Trophoblast cell (in vitro differentiated cells and primary cell): ENCODE measurements at regions not wholly inside any gene's neighbourhood (a gene's known extent, or its start where the extent isn't known, plus 50 kb on each side); places are given as distances from the start of the nearest gene placed in this dataset.
"Not testable (repeated sequence)": the region's sequence is repeated elsewhere in the genome, so short reads cannot be mapped to it uniquely, and the experiment has no call there.

Source experiments
- DNase-seq, 2 donors: peaks; one replicate each; pipeline ENCODE4 v3.0.0-alpha.2; 2016
- H2AFZ ChIP-seq: 2 replicates; pipeline ENCODE4 v1.6.1; 2013; ENCODE audit warnings: low read length, moderate library complexity, mild to moderate bottlenecking; ENCODE audit not compliant: insufficient read depth, poor library complexity
- H2AK5ac ChIP-seq: 2 replicates; pipeline ENCODE4 v1.6.1; 2013; ENCODE audit warnings: mild to moderate bottlenecking, low read length
- H2BK120ac ChIP-seq: 2 replicates; pipeline ENCODE4 v1.6.1; 2013; ENCODE audit warnings: low read length, mild to moderate bottlenecking, moderate library complexity; ENCODE audit not compliant: insufficient read depth, poor library complexity
- H2BK12ac ChIP-seq: 2 replicates; pipeline ENCODE4 v1.6.1; 2013; ENCODE audit warnings: mild to moderate bottlenecking, low read length, moderate library complexity
- H2BK5ac ChIP-seq: 2 replicates; pipeline ENCODE4 v1.6.1; 2013; ENCODE audit warnings: low read length, low read depth, moderate library complexity, mild to moderate bottlenecking; ENCODE audit not compliant: poor library complexity
- H3K14ac ChIP-seq: 2 replicates; pipeline ENCODE4 v1.6.1; 2013; ENCODE audit warnings: mild to moderate bottlenecking, low read length
- H3K18ac ChIP-seq: 2 replicates; pipeline ENCODE4 v1.6.1; 2013; ENCODE audit warnings: mild to moderate bottlenecking, low read length
- H3K23ac ChIP-seq: 2 replicates; pipeline ENCODE4 v1.6.1; 2013; ENCODE audit warnings: low read length
- H3K27ac ChIP-seq: 2 replicates; pipeline ENCODE4 v1.5.1; 2013; ENCODE audit warnings: low read depth, mild to moderate bottlenecking, inconsistent platforms, low read length, moderate library complexity
- H3K27me3 ChIP-seq: 2 replicates; pipeline ENCODE4 v1.6.1; 2013; ENCODE audit warnings: inconsistent platforms, mild to moderate bottlenecking, low read length, moderate library complexity; ENCODE audit not compliant: insufficient read depth
- H3K36me3 ChIP-seq, 2 experiments: 1 replicate in 1 of 2; 2 replicates in 1 of 2; pipeline ENCODE4 v1.6.1; 2013; ENCODE audit warnings: low read length in 2 of 2, mild to moderate bottlenecking in 2 of 2, moderate library complexity in 1 of 2; ENCODE audit not compliant: insufficient read depth in 2 of 2, control insufficient read depth in 1 of 2
- H3K4ac ChIP-seq: 2 replicates; pipeline ENCODE4 v1.6.1; 2013; ENCODE audit warnings: low read depth, mild to moderate bottlenecking, low read length, moderate library complexity
- H3K4me1 ChIP-seq, 2 experiments: 1 replicate in 1 of 2; 2 replicates in 1 of 2; pipeline ENCODE4 v1.6.1; 2013; ENCODE audit warnings: low read length in 2 of 2, mild to moderate bottlenecking in 2 of 2, moderate library complexity in 1 of 2; ENCODE audit not compliant: insufficient read depth in 2 of 2, control insufficient read depth in 1 of 2
- H3K4me2 ChIP-seq: 2 replicates; pipeline ENCODE4 v1.6.1; 2013; ENCODE audit warnings: inconsistent platforms, mild to moderate bottlenecking, low read length, moderate library complexity
- H3K4me3 ChIP-seq: 2 replicates; pipeline ENCODE4 v1.5.1; 2013; ENCODE audit warnings: mild to moderate bottlenecking, low read depth, low read length, inconsistent platforms
- H3K79me1 ChIP-seq: one replicate; pipeline ENCODE4 v1.6.1; 2013; ENCODE audit warnings: low read length
- H3K79me2 ChIP-seq: 2 replicates; pipeline ENCODE4 v1.6.1; 2013; ENCODE audit warnings: low read length, mild to moderate bottlenecking; ENCODE audit not compliant: control insufficient read depth, insufficient read depth, poor library complexity
- H3K9ac ChIP-seq: 2 replicates; pipeline ENCODE4 v1.6.1; 2013; ENCODE audit warnings: mild to moderate bottlenecking, low read length
- H3K9me3 ChIP-seq: 2 replicates; pipeline ENCODE4 v1.6.1; 2013; ENCODE audit warnings: low read depth, mild to moderate bottlenecking, control low read depth, inconsistent platforms, low read length; ENCODE audit not compliant: insufficient read depth
- H4K12ac ChIP-seq: 2 replicates; pipeline ENCODE4 v1.6.1; 2013; ENCODE audit warnings: low read depth, mild to moderate bottlenecking, low read length, moderate library complexity
- H4K8ac ChIP-seq: 2 replicates; pipeline ENCODE4 v1.6.1; 2013; ENCODE audit warnings: low read depth, mild to moderate bottlenecking, low read length, moderate library complexity
- H4K91ac ChIP-seq: one replicate; pipeline ENCODE4 v1.6.1; 2013; ENCODE audit warnings: low read depth, mild to moderate bottlenecking, low read length, moderate library complexity
- WGBS: extraction: QIAGEN DNeasy Blood & Tissue Kit; methylation state at CpG from one replicate; pipeline ENCODE4 v1.1.7; 2013; ENCODE audit warnings: missing lambda C conversion rate; ENCODE audit not compliant: insufficient read length, insufficient coverage; ENCODE audit errors: extremely low coverage; 5-methylcytosine and 5-hydroxymethylcytosine counted together

GRCh38 chr5:154603011-154603410, 125.0 kb upstream of the HAND1 start:
- H3K9ac ChIP-seq = no peak overlapping the region
- peaks cover 34 to 38% of the 10 kb centered on the region in 2 experiments for H3K4me1 ChIP-seq
- H3K4me2 ChIP-seq = no peak overlapping the region
- peak overlapping the region; percentile 98 for H2BK5ac ChIP-seq
- H3K79me1 ChIP-seq = peaks cover 55% of the 10 kb centered on the region
- no peak overlapping the region for H3K23ac ChIP-seq
- H2AK5ac ChIP-seq = peak overlapping the region; percentile 100
- H2BK12ac ChIP-seq = peak overlapping the region; percentile 97
- H3K9me3 ChIP-seq = no peaks in the 10 kb centered on the region
- H3K4me3 ChIP-seq = no peak overlapping the region
- H3K4ac ChIP-seq = peak overlapping the region; percentile 95
- no peak overlapping the region for H2AFZ ChIP-seq
- no peaks in the 10 kb centered on the region for H3K36me3 ChIP-seq
- peak overlapping the region; percentile 83 for H4K8ac ChIP-seq
- no peaks in the 10 kb centered on the region for H3K27me3 ChIP-seq
- peak overlapping the region; percentile 99 for H2BK120ac ChIP-seq
- peak overlapping the region; percentile 99 for H4K91ac ChIP-seq
- no CpG with 5 or more reads among the region's 1 CpG for WGBS
- H3K79me2 ChIP-seq = peaks cover 8% of the 10 kb centered on the region
- H3K14ac ChIP-seq = peak overlapping the region; percentile 97
- H3K27ac ChIP-seq = peak overlapping the region; percentile 84
- peak overlapping the region; percentile 93 for H3K18ac ChIP-seq
- H4K12ac ChIP-seq = peak overlapping the region; percentile 40
- no peak for DNase-seq

- no peak overlapping the region for H3K4me3 ChIP-seq
- H3K4ac ChIP-seq = no peak overlapping the region
- H4K8ac ChIP-seq = no peak overlapping the region
- peak overlapping the region; percentile 53 for H4K91ac ChIP-seq
- no peak overlapping the region for H2AFZ ChIP-seq
- H3K23ac ChIP-seq = no peak overlapping the region
- H2BK120ac ChIP-seq = no peak overlapping the region
- H2AK5ac ChIP-seq = peak overlapping the region; percentile 59
- no peak overlapping the region for H3K18ac ChIP-seq
- peaks cover 21 to 22% of the 10 kb centered on the region in 2 experiments for H3K4me1 ChIP-seq
- H3K9me3 ChIP-seq = no peaks in the 10 kb centered on the region
- H3K4me2 ChIP-seq = no peak overlapping the region
- H3K36me3 ChIP-seq = no peaks in the 10 kb centered on the region
- H3K79me1 ChIP-seq = peaks cover 39% of the 10 kb centered on the region
- peaks cover 3% of the 10 kb centered on the region for H3K79me2 ChIP-seq
- no peak overlapping the region for H3K9ac ChIP-seq
- H3K27ac ChIP-seq = no peak overlapping the region
- no peak overlapping the region for H2BK5ac ChIP-seq
- H3K27me3 ChIP-seq = no peaks in the 10 kb centered on the region
- no peak overlapping the region for H4K12ac ChIP-seq
- H2BK12ac ChIP-seq = peak overlapping the region; percentile 86
- DNase-seq = no peak
- H3K14ac ChIP-seq = no peak overlapping the region
- WGBS = no CpG with 5 or more reads among the region's 7 CpGs
Measured at GRCh38 chr5:154601014-154601413, 123.0 kb upstream of the HAND1 start.

- WGBS = no CpG with 5 or more reads among the region's 2 CpGs
- peaks cover 5% of the 10 kb centered on the region in 2 experiments for H3K4me1 ChIP-seq
Measured at GRCh38 chr5:154598021-154598420, 120.0 kb upstream of the HAND1 start.

DNA sequence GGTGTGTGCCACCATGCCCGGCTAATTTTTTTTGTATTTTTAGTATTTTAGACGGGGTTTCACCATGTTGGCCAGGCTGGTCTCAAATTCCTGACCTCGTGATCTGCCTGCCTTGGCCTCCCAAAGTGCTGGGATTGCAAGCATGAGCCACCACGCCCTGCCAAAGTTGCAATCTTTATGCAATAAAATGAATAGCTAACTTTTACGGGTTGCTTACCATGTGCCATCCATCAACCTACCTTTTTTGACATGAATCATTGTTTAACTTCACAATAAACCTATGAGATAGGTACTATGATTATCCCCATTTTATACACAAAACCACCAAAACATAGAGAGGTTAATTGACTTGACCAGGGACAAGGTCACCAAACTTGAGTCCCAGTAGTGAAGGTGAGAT, 118.8 kb upstream of the HAND1 start:
- not testable (repeated sequence) for H3K9me3 ChIP-seq, H3K27ac ChIP-seq, H3K79me1 ChIP-seq, H4K91ac ChIP-seq, H2BK120ac ChIP-seq, H3K4me2 ChIP-seq, H3K23ac ChIP-seq, H2BK12ac ChIP-seq, H2AFZ ChIP-seq, H2BK5ac ChIP-seq, H3K14ac ChIP-seq, H3K4me3 ChIP-seq, DNase-seq, H3K4me1 ChIP-seq, H3K4ac ChIP-seq, H4K12ac ChIP-seq, H3K27me3 ChIP-seq, H3K9ac ChIP-seq, H2AK5ac ChIP-seq, H4K8ac ChIP-seq, H3K79me2 ChIP-seq, H3K36me3 ChIP-seq, H3K18ac ChIP-seq
- WGBS = no CpG with 5 or more reads among the region's 5 CpGs

More at GRCh38 chr5:154598021-154598420, 120.0 kb upstream of the HAND1 start:
- no peak overlapping the region for H2BK5ac ChIP-seq
- no peaks in the 10 kb centered on the region for H3K27me3 ChIP-seq
- H3K23ac ChIP-seq = no peak overlapping the region
- no peak overlapping the region for H3K18ac ChIP-seq
- H4K12ac ChIP-seq = no peak overlapping the region
- H3K4me3 ChIP-seq = no peak overlapping the region
- H3K14ac ChIP-seq = no peak overlapping the region
- no peaks in the 10 kb centered on the region for H3K9me3 ChIP-seq
- no peak overlapping the region for H4K91ac ChIP-seq
- no peak overlapping the region for H3K4ac ChIP-seq
- no peak overlapping the region for H3K27ac ChIP-seq
- no peak overlapping the region for H3K9ac ChIP-seq
- H2AFZ ChIP-seq = no peak overlapping the region
- no peak overlapping the region for H3K4me2 ChIP-seq
- H4K8ac ChIP-seq = no peak overlapping the region
- H3K79me2 ChIP-seq = peaks cover 1% of the 10 kb centered on the region
- peaks cover 17% of the 10 kb centered on the region for H3K79me1 ChIP-seq
- H3K36me3 ChIP-seq = no peaks in the 10 kb centered on the region
- H2BK120ac ChIP-seq = no peak overlapping the region
- H2AK5ac ChIP-seq = no peak overlapping the region
- no peak overlapping the region for H2BK12ac ChIP-seq
- DNase-seq = no peak
